Parathyroid adenoma (tissue), 2 donors: ENCODE measurements at regions not wholly inside any gene's neighbourhood (a gene's known extent, or its start where the extent isn't known, plus 50 kb on each side); places are given as distances from the start of the nearest gene placed in this dataset.

Source experiments
- H2AFZ ChIP-seq: fragments of 300-600 bp; sonication (generic); one replicate; pipeline ENCODE4 v1.7.0; 2017; ENCODE audit warnings: antibody characterized with exemption, mild to moderate bottlenecking
- H3K27ac ChIP-seq: fragments of 300-600 bp; sonication (generic); one replicate; pipeline ENCODE4 v1.7.0; 2017
- H3K27me3 ChIP-seq: fragments of 300-600 bp; sonication (generic); one replicate; pipeline ENCODE4 v1.7.0; 2017; ENCODE audit warnings: low read length; ENCODE audit not compliant: control insufficient read depth, insufficient read depth
- H3K36me3 ChIP-seq: fragments of 300-600 bp; sonication (generic); one replicate; pipeline ENCODE4 v1.7.0; 2017; ENCODE audit warnings: low read length; ENCODE audit not compliant: control insufficient read depth, insufficient read depth
- H3K4me1 ChIP-seq: fragments of 300-600 bp; sonication (generic); one replicate; pipeline ENCODE4 v1.7.0; 2017; ENCODE audit warnings: control low read depth
- H3K4me2 ChIP-seq: fragments of 300-600 bp; sonication (generic); one replicate; pipeline ENCODE4 v1.7.0; 2017; ENCODE audit warnings: low read length
- H3K4me3 ChIP-seq: fragments of 300-600 bp; sonication (generic); one replicate; pipeline ENCODE4 v1.7.0; 2017; ENCODE audit warnings: low read depth, low read length
- H3K79me2 ChIP-seq: fragments of 300-600 bp; sonication (generic); one replicate; pipeline ENCODE4 v1.7.0; 2017; ENCODE audit warnings: control low read depth
- H3K9ac ChIP-seq: fragments of 300-600 bp; sonication (generic); one replicate; pipeline ENCODE4 v1.7.0; 2017; ENCODE audit warnings: mild to moderate bottlenecking
- H3K9me3 ChIP-seq: fragments of 300-600 bp; sonication (generic); one replicate; pipeline ENCODE4 v1.7.0; 2017; ENCODE audit warnings: low read length; ENCODE audit not compliant: control insufficient read depth
- TF ChIP-seq, protein P1 (sequence below): fragments of 300-600 bp; sonication (generic); IDR thresholded peaks from one replicate; pipeline ENCODE4 v1.7.0; 2017; ENCODE audit warnings: antibody characterized with exemption, mild to moderate bottlenecking
- donor health status: primary hyperparathyroidism.

DNA sequence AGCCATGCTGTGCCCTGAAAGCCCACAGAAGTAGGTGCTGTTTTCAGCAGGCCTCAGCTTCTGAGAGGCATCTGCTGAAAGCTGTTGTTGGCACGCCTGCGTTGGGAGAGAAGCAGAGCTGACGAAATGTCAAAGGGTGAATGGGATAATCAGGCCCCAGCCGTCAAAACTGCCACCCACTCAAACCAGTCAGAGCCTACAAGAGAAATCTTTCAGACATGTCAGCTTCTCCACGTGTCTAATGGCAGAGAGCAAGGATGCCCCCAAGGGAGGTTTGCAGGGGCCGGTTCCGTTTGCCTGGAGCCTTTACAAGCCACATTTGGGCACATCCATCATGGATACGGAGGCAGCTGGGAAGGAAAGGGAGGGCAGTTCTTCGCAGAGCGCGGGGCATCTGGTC lies 568.2 kb upstream of the EEF2KMT start:
- Histone ChIP-seq H3K4me3 (no peak overlapping the region), H3K27ac (no peak overlapping the region), H3K4me2 (no peak overlapping the region), H3K36me3 (no peaks in the 10 kb centered on the region), H3K79me2 (no peaks in the 10 kb centered on the region), H3K9me3 (no peaks in the 10 kb centered on the region), H2AFZ (no peak overlapping the region), H3K4me1 (no peaks in the 10 kb centered on the region), H3K27me3 (no peaks in the 10 kb centered on the region), H3K9ac (no peak overlapping the region)
- TF ChIP-seq, protein P1, sequence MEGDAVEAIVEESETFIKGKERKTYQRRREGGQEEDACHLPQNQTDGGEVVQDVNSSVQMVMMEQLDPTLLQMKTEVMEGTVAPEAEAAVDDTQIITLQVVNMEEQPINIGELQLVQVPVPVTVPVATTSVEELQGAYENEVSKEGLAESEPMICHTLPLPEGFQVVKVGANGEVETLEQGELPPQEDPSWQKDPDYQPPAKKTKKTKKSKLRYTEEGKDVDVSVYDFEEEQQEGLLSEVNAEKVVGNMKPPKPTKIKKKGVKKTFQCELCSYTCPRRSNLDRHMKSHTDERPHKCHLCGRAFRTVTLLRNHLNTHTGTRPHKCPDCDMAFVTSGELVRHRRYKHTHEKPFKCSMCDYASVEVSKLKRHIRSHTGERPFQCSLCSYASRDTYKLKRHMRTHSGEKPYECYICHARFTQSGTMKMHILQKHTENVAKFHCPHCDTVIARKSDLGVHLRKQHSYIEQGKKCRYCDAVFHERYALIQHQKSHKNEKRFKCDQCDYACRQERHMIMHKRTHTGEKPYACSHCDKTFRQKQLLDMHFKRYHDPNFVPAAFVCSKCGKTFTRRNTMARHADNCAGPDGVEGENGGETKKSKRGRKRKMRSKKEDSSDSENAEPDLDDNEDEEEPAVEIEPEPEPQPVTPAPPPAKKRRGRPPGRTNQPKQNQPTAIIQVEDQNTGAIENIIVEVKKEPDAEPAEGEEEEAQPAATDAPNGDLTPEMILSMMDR, result no peak

DNA sequence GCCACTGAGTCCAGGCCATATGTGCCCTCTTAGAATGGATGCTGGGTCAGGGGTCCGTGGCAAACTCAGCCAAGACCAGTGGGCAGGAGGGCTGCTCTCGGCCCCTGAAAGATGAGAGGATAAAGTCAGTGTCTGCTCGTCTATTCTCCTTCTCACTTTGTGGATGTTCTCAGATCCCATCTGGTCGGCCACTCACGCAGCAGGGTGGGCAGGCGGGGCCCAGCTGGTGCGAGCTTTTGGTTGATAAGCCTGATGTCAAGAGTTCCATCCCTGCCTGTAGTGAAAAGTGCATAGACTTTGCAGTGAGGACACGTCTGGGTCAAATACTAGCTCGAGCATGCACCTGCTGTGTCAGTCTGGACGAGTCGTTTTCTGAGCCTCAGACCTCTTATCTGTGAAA lies 556.2 kb upstream of the EEF2KMT start:
- no peaks in the 10 kb centered on the region for H3K79me2 ChIP-seq
- no peak overlapping the region for H3K4me2 ChIP-seq
- no peak overlapping the region for H3K4me3 ChIP-seq
- no peak overlapping the region for H2AFZ ChIP-seq
- H3K36me3 ChIP-seq, result no peaks in the 10 kb centered on the region
- no peak overlapping the region for H3K27ac ChIP-seq
- no peak overlapping the region for H3K9ac ChIP-seq
- no peaks in the 10 kb centered on the region for H3K27me3 ChIP-seq
- TF ChIP-seq, protein P1, result no peak
- H3K9me3 ChIP-seq, result no peaks in the 10 kb centered on the region
- no peaks in the 10 kb centered on the region for H3K4me1 ChIP-seq

DNA sequence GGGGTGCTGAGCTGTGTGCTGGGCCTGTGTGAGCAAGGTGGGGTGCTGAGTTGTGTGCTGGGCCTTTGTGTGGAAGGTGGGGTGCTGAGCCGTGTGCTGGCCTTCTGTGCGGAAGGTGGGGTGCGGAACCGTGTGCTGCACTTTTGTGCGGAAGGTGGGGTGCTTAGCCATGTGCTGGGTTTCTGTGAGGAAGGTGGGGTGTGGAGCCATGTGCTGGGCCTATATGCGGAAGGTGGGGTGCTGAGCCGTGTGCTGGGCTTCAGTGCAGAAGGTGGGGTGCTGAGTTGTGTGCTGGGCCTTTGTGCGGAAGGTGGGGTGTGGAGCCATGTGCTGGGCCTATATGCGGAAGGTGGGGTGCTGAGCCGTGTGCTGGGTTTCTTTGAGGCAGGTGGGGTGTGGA lies 555.4 kb upstream of the EEF2KMT start:
- Histone ChIP-seq H3K4me2 (no peak overlapping the region), H3K27me3 (no peaks in the 10 kb centered on the region), H3K36me3 (no peaks in the 10 kb centered on the region), H3K79me2 (no peaks in the 10 kb centered on the region), H3K4me3 (no peak overlapping the region), H3K4me1 (no peaks in the 10 kb centered on the region), H2AFZ (no peak overlapping the region), H3K9ac (no peak overlapping the region), H3K9me3 (no peaks in the 10 kb centered on the region), H3K27ac (no peak overlapping the region)
- TF ChIP-seq, protein P1, result no peak

- Histone ChIP-seq H3K4me1 (no peaks in the 10 kb centered on the region), H3K27ac (no peak overlapping the region), H3K9me3 (no peaks in the 10 kb centered on the region), H3K4me2 (no peak overlapping the region), H3K36me3 (no peaks in the 10 kb centered on the region), H3K27me3 (no peaks in the 10 kb centered on the region), H3K79me2 (no peaks in the 10 kb centered on the region), H3K9ac (no peak overlapping the region), H3K4me3 (no peak overlapping the region), H2AFZ (no peak overlapping the region)
- TF ChIP-seq, protein P1, result no peak
Observed at GRCh38 chr16:5649762-5650743, 552.5 kb upstream of the EEF2KMT start.
